Glutamatergic neuron (in vitro differentiated cells): ENCODE measurements at regions not wholly inside any gene's neighbourhood (a gene's known extent, or its start where the extent isn't known, plus 50 kb on each side); places are given as distances from the start of the nearest gene placed in this dataset.
"Not testable (repeated sequence)": the region's sequence is repeated elsewhere in the genome, so short reads cannot be mapped to it uniquely, and the experiment has no call there.

Experiments
- DNase-seq: peaks from one replicate; pipeline ENCODE4 v3.0.0; 2022
- H3K27ac Mint-ChIP-seq: one replicate; pipeline ENCODE4 v1.8.0; 2020; ENCODE audit warnings: mild to moderate bottlenecking, mixed read lengths, inconsistent platforms; ENCODE audit not compliant: unreplicated experiment
- H3K27me3 Mint-ChIP-seq: one replicate; pipeline ENCODE4 v1.8.0; 2020; ENCODE audit warnings: mild to moderate bottlenecking, moderate library complexity, mixed read lengths, inconsistent platforms; ENCODE audit not compliant: unreplicated experiment
- H3K36me3 Mint-ChIP-seq: one replicate; pipeline ENCODE4 v1.8.0; 2020; ENCODE audit warnings: mild to moderate bottlenecking, mixed read lengths, inconsistent platforms; ENCODE audit not compliant: unreplicated experiment
- H3K4me1 Mint-ChIP-seq: one replicate; pipeline ENCODE4 v1.8.0; 2020; ENCODE audit warnings: mild to moderate bottlenecking, low read depth, mixed read lengths, inconsistent platforms; ENCODE audit not compliant: unreplicated experiment
- H3K4me3 Mint-ChIP-seq: one replicate; pipeline ENCODE4 v1.8.0; 2020; ENCODE audit warnings: mild to moderate bottlenecking, mixed read lengths, inconsistent platforms; ENCODE audit not compliant: unreplicated experiment
- H3K9me3 Mint-ChIP-seq: one replicate; pipeline ENCODE4 v1.8.0; 2020; ENCODE audit warnings: mild to moderate bottlenecking, moderate library complexity, mixed read lengths, inconsistent platforms; ENCODE audit not compliant: unreplicated experiment
- TF ChIP-seq, protein P1 (sequence below): fragments of 200-600 bp; sonication (generic); IDR thresholded peaks from one replicate; pipeline ENCODE4 v1.5.0; 2021; ENCODE audit not compliant: partially characterized antibody, unreplicated experiment

DNA sequence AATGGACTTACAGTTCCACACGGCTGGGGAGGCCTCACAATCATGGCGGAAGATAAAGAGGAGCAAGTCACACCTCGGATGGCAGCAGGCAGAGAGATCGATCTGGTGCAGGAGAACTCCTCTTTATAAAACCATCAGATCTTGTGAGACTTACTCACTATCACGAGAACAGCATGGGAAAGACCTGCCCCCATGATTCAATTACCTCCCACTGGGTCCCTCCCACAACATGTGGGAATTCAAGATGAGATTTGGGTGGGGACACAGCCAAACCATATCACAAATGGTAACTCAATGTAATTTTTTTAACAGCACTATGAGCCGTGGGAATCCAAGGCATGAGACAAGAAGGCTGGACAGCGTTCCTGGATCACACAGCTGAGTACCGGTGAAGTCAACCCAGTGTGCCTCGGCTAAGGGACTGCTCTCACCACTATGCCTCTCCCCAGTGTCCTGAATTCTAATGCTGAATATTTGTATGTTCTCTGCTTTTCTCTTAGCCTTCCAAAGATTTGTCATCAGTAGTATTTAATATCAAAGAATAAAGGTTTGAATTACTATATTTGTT, 84.3 kb downstream of the IRS2 start:
- H3K27ac Mint-ChIP-seq, H3K4me3 Mint-ChIP-seq, DNase-seq, H3K27me3 Mint-ChIP-seq: not testable (repeated sequence)
- Mint-ChIP-seq H3K9me3 (peaks cover 12% of the 10 kb centered on the region), H3K4me1 (peaks cover 27% of the 10 kb centered on the region), H3K36me3 (peaks cover 11% of the 10 kb centered on the region)

DNA sequence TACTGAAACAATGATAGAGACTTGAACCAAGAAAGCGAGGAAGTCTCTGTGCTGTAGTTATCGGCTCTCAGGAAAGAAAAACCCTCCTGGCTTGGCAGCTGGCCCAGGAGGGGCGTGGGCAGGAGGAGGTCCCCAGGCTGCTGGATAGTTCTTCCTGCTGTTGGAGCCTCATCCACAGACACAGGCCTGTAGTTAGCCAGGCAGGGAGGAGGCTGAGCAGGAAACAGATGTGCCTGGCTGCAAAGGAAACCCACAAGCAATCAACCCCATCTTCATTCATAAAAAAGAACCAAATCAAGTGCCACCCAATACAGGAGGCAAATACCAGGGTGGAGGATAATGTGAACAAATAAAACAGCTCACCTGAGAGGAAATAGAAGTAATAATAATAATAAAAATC, 86.2 kb downstream of the IRS2 start:
- Mint-ChIP-seq H3K4me3 (no peak overlapping the region), H3K27me3 (peaks cover 3% of the 10 kb centered on the region), H3K36me3 (peaks cover 6% of the 10 kb centered on the region), H3K9me3 (peaks cover 7% of the 10 kb centered on the region), H3K4me1 (peaks cover 21% of the 10 kb centered on the region), H3K27ac (peak overlapping the region; percentile 14)
- DNase-seq = peak; percentile 51
- TF ChIP-seq, protein P1, sequence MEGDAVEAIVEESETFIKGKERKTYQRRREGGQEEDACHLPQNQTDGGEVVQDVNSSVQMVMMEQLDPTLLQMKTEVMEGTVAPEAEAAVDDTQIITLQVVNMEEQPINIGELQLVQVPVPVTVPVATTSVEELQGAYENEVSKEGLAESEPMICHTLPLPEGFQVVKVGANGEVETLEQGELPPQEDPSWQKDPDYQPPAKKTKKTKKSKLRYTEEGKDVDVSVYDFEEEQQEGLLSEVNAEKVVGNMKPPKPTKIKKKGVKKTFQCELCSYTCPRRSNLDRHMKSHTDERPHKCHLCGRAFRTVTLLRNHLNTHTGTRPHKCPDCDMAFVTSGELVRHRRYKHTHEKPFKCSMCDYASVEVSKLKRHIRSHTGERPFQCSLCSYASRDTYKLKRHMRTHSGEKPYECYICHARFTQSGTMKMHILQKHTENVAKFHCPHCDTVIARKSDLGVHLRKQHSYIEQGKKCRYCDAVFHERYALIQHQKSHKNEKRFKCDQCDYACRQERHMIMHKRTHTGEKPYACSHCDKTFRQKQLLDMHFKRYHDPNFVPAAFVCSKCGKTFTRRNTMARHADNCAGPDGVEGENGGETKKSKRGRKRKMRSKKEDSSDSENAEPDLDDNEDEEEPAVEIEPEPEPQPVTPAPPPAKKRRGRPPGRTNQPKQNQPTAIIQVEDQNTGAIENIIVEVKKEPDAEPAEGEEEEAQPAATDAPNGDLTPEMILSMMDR = no peak

DNA sequence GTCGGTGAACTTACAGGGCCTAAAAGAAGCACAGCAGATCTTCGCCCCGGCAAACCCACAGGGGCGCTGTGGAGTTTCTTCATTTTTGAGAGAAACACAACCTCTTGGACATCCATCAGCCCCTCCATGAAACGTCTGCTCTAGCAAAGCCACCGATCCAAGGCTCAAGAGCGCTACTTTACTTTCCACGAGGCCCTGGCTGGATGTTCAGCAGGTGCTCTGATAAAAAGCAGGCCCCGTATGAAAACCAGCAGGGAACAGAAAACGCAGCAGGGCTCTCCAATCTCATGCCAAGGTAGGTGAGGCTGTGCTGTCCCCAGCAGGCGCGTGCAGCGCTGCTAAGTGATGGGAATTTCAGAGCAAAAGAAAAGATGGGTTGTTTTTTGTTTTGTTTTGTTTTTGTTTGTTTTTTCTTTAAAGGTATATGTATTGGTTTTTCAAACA, 86.7 kb downstream of the IRS2 start:
- Mint-ChIP-seq H3K4me1 (peaks cover 21% of the 10 kb centered on the region), H3K27me3 (peaks cover 3% of the 10 kb centered on the region), H3K4me3 (no peak overlapping the region), H3K27ac (no peak overlapping the region), H3K9me3 (peaks cover 7% of the 10 kb centered on the region), H3K36me3 (peaks cover 6% of the 10 kb centered on the region)
- TF ChIP-seq, protein P1 = peak; percentile 20
- DNase-seq = no peak

DNA sequence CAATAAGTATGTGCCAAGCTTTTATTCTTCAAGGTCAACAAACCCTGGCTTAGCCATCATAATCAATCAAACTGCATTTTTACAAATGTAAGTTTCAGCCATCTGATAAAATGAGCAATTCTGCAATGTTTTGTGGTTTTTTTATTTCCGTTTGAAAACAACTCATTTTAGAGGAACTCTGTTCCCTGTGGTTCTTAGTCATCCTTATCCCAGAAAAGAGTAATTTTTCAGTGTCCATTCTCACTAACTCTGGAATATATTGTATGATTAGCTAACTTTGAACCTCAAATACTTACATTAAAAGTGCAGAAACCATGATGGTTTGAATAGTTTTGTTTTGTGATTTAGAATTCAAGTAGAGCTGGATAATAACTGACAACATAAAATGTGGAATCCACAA, 87.6 kb downstream of the IRS2 start:
- peaks cover 3% of the 10 kb centered on the region for H3K27me3 Mint-ChIP-seq
- H3K9me3 Mint-ChIP-seq = peaks cover 2% of the 10 kb centered on the region

DNA sequence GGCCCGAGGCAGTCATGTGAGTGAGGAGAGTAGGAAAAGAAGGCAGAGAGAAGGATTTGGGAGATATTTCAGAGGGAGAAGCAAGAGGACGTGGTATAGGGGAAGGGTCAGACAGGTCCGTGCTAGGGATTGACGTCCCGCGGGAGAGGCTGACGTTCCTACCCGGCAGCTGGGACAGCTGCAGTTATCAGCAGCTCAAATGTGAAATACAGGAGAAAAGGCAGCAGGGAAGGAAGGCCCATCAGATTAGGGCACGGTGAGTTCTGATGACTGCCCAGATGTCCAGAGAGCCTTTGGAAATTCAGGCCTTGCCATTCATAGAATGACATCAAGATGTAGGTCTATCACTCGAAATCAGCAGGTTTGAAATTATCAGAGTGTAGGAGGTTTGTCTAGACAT, 88.4 kb downstream of the IRS2 start:
- H3K4me1 Mint-ChIP-seq = peaks cover 21% of the 10 kb centered on the region
- H3K36me3 Mint-ChIP-seq = no peaks in the 10 kb centered on the region
- peaks cover 3% of the 10 kb centered on the region for H3K27me3 Mint-ChIP-seq
- TF ChIP-seq, protein P1 = no peak
- peak overlapping the region; percentile 3 for H3K4me3 Mint-ChIP-seq
- DNase-seq = peak; percentile 39
- H3K27ac Mint-ChIP-seq = peak overlapping the region; percentile 2
- peaks cover 1% of the 10 kb centered on the region for H3K9me3 Mint-ChIP-seq

More for the DNA sequence above, 87.6 kb downstream of the IRS2 start:
- DNase-seq = no peak
- Mint-ChIP-seq H3K4me3 (no peak overlapping the region), H3K27ac (no peak overlapping the region), H3K36me3 (peaks cover 2% of the 10 kb centered on the region), H3K4me1 (peaks cover 21% of the 10 kb centered on the region)
- TF ChIP-seq, protein P1 = no peak
